Progenitor cell of endocrine pancreas (in vitro differentiated cells): ENCODE measurements at regions not wholly inside any gene's neighbourhood (a gene's known extent, or its start where the extent isn't known, plus 50 kb on each side); places are given as distances from the start of the nearest gene placed in this dataset.
"Not testable (repeated sequence)": the region's sequence is repeated elsewhere in the genome, so short reads cannot be mapped to it uniquely, and the experiment has no call there.

ENCODE experiments used
- DNase-seq: peaks from one replicate; pipeline ENCODE4 v3.0.0; 2021; ENCODE audit warnings: low spot score; ENCODE audit not compliant: unreplicated experiment
- H3K27ac Mint-ChIP-seq: 2 replicates; pipeline ENCODE4 v1.8.0; 2021; ENCODE audit warnings: mild to moderate bottlenecking, moderate library complexity, mixed read lengths
- H3K27me3 Mint-ChIP-seq: 2 replicates; pipeline ENCODE4 v1.8.0; 2021; ENCODE audit warnings: mixed read lengths
- H3K36me3 Mint-ChIP-seq: 2 replicates; pipeline ENCODE4 v1.8.0; 2022; ENCODE audit warnings: mixed read lengths; ENCODE audit not compliant: insufficient read depth
- H3K4me1 Mint-ChIP-seq: 2 replicates; pipeline ENCODE4 v1.8.0; 2021; ENCODE audit warnings: low read depth, mixed read lengths
- H3K4me3 Mint-ChIP-seq: 2 replicates; pipeline ENCODE4 v1.8.0; 2021; ENCODE audit warnings: low read depth, mild to moderate bottlenecking, moderate library complexity, mixed read lengths
- H3K9me3 Mint-ChIP-seq: 2 replicates; pipeline ENCODE4 v1.8.0; 2021; ENCODE audit warnings: low read depth, mixed read lengths
- TF ChIP-seq, protein P1 (sequence below): fragments of 200-600 bp; sonication (generic); IDR thresholded peaks from one replicate; pipeline ENCODE4 v1.5.0; 2021; ENCODE audit warnings: antibody characterized with exemption, mild to moderate bottlenecking; ENCODE audit not compliant: unreplicated experiment

DNA sequence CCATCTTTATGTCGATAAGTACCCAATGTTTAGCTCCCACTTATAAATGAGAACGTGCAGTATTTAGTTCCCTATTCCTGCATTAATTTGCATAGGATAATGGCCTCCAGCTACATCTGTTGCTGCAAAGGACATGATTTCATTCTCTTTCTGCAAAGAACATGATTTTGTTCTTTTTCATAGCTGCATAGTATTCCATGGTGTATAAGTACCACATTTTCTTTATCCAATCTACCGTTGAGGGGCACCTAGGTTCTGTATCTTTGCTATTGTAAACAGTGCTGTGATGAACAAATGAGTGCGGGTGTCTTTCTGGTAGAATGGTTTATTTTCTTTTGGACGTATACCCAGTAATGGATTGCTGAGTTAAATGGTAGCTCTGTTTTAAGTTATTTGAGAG, 63.0 kb downstream of the HLX start:
- H3K27me3 Mint-ChIP-seq: peaks cover 18% of the 10 kb centered on the region
- H3K9me3 Mint-ChIP-seq: no peaks in the 10 kb centered on the region
- DNase-seq: no peak
- H3K27ac Mint-ChIP-seq: no peak overlapping the region
- H3K36me3 Mint-ChIP-seq: no peaks in the 10 kb centered on the region
- H3K4me1 Mint-ChIP-seq: no peaks in the 10 kb centered on the region
- H3K4me3 Mint-ChIP-seq: no peak overlapping the region
- TF ChIP-seq, protein P1, sequence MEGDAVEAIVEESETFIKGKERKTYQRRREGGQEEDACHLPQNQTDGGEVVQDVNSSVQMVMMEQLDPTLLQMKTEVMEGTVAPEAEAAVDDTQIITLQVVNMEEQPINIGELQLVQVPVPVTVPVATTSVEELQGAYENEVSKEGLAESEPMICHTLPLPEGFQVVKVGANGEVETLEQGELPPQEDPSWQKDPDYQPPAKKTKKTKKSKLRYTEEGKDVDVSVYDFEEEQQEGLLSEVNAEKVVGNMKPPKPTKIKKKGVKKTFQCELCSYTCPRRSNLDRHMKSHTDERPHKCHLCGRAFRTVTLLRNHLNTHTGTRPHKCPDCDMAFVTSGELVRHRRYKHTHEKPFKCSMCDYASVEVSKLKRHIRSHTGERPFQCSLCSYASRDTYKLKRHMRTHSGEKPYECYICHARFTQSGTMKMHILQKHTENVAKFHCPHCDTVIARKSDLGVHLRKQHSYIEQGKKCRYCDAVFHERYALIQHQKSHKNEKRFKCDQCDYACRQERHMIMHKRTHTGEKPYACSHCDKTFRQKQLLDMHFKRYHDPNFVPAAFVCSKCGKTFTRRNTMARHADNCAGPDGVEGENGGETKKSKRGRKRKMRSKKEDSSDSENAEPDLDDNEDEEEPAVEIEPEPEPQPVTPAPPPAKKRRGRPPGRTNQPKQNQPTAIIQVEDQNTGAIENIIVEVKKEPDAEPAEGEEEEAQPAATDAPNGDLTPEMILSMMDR: no peak

DNA sequence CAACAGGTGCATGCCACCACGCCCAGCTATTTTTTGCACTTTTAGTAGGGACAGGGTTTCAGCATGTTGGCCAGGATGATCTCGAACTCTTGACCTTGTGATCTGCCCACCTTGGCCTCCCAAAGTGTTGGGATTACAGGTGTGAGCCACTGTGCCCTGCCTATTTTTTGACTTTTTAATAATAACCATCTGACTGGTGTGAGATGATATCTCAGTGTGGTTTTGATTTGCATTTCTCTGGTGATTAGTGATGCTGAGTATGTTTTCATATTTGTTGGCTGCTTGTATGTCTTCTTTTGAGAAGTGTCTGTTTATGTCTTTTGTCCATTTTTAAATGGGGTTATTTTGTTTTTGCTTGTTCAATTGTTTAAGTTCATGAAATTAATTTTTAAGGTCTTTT, 63.7 kb downstream of the HLX start:
- not testable (repeated sequence) for DNase-seq, H3K4me3 Mint-ChIP-seq, H3K27ac Mint-ChIP-seq, H3K9me3 Mint-ChIP-seq, H3K36me3 Mint-ChIP-seq, H3K4me1 Mint-ChIP-seq
- H3K27me3 Mint-ChIP-seq: peaks cover 14% of the 10 kb centered on the region

DNA sequence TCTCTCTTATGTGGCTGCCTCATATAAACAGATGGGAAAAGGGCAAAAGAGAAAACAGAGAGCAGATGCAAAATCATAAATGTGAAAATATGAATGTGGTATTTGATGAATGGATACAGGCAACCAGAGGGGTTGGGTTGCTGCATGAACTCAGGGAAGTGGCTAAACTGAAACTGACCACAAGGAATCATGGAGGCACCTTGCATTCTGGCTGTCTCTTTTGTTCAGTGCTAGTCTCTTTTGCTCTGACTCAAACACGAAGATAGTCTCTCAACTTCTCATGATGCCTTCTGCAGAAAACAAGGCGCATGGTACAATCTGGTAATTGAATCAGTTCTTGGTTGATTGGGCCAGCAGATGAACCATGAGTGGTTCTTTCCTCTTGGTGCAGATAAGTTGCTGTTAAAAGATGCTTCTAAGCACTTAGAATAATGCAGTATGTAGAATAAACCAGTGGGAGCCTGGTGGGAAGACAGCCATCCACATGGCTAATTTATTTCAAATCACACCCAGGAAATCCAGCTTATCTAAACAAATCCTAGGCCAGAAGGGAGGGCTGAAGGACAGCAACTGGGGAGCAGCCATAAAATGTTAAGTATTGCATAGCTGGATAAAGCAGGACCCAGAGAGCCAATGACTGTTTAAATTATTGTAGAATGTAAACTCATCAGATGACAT, 64.2 kb downstream of the HLX start:
- no peaks in the 10 kb centered on the region for H3K9me3 Mint-ChIP-seq
- no peaks in the 10 kb centered on the region for H3K4me1 Mint-ChIP-seq
- H3K27me3 Mint-ChIP-seq: peaks cover 10% of the 10 kb centered on the region
- TF ChIP-seq, protein P1: no peak
- no peaks in the 10 kb centered on the region for H3K36me3 Mint-ChIP-seq
- no peak for DNase-seq
- H3K4me3 Mint-ChIP-seq: no peak overlapping the region
- no peak overlapping the region for H3K27ac Mint-ChIP-seq

DNA sequence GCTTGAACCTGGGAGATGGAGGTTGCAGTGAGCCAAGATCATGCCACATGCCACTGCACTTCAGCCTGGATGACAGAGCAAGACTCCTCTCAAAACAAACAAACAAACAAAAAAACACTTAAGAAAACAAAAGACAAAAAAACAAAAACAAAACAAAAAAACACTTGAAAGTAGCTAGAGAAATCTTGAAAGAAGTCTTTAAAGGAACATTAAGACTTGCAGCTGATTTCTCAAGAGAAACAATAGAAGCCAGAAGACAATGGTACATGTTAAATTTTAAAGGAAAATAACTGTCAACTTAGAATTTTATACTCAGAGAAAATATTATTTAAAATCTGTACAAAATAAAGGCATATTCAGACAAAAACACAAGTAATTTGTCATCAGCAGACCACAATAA, 71.3 kb downstream of the HLX start:
- peaks cover 2% of the 10 kb centered on the region for H3K36me3 Mint-ChIP-seq
- TF ChIP-seq, protein P1: no peak
- peaks cover 2% of the 10 kb centered on the region for H3K27me3 Mint-ChIP-seq
- H3K4me3 Mint-ChIP-seq: no peak overlapping the region
- DNase-seq: no peak
- peaks cover 12% of the 10 kb centered on the region for H3K9me3 Mint-ChIP-seq
- H3K4me1 Mint-ChIP-seq: no peaks in the 10 kb centered on the region
- no peak overlapping the region for H3K27ac Mint-ChIP-seq

DNA sequence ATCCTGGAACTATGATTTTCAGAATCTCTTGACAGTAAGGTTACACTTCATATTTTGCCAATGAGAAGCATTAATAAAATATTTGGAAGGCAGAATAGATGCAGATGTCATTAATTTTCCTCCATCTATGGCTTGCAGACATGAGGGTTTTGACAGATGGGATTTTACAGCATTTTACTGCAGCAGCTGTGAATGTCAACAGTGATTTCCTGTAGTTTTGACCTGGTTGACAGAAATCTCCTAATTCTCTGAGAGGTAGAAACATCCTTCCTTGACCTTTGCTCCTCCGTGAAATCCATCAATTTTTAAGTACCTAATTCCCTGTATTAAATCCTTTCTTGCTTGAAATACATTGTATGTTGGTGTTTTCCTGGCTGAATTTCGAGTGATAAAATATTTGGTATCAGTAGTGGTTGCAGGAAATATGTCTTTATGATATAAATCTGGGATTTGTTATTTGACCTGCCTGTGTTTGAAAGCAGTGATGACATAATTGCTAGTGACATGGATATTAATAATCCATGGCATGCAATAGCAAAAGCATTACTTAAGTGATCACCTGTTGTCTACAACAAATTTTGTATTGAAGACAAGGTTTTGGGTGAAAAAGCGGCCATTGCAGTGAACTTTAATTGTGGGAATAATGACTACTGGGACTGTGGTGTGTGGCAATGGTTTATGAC, 73.9 kb downstream of the HLX start:
- no peak overlapping the region for H3K4me3 Mint-ChIP-seq
- H3K27ac Mint-ChIP-seq: no peak overlapping the region
- no peak for DNase-seq
- peaks cover 12% of the 10 kb centered on the region for H3K9me3 Mint-ChIP-seq
- peaks cover 2% of the 10 kb centered on the region for H3K36me3 Mint-ChIP-seq
- peaks cover 2% of the 10 kb centered on the region for H3K27me3 Mint-ChIP-seq
- TF ChIP-seq, protein P1: no peak
- H3K4me1 Mint-ChIP-seq: no peaks in the 10 kb centered on the region
